GM12874 (cell line): ENCODE measurements at regions not wholly inside any gene's neighbourhood (a gene's known extent, or its start where the extent isn't known, plus 50 kb on each side); places are given as distances from the start of the nearest gene placed in this dataset.

Experiments used
- CTCF ChIP-seq: IDR thresholded peaks from 2 replicates; pipeline ENCODE4 v1.5.1; 2011; ENCODE audit warnings: low read depth, mild to moderate bottlenecking, control low read depth, low read length, moderate library complexity; ENCODE audit not compliant: insufficient read depth

DNA sequence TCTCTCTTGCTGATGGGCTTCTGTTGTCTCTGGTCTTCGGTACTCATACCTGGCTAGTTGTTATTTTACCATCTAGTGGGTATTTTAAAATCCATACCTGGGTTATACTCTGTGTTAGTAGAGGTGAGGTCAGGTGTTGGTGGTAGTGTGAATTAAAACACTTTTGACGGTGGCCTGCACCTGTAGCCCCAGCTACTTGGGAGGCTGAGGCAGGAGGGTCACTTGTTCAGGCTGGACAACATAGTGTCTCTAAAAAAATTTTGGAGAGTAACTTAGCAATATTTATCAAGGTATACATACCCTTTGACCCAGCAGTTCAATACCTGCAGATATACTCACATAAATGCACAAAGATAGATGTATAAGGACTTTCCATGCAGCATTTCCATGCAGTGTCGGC, 55.4 kb downstream of the GSX1 start:
- no peak for TF ChIP-seq CTCF

DNA sequence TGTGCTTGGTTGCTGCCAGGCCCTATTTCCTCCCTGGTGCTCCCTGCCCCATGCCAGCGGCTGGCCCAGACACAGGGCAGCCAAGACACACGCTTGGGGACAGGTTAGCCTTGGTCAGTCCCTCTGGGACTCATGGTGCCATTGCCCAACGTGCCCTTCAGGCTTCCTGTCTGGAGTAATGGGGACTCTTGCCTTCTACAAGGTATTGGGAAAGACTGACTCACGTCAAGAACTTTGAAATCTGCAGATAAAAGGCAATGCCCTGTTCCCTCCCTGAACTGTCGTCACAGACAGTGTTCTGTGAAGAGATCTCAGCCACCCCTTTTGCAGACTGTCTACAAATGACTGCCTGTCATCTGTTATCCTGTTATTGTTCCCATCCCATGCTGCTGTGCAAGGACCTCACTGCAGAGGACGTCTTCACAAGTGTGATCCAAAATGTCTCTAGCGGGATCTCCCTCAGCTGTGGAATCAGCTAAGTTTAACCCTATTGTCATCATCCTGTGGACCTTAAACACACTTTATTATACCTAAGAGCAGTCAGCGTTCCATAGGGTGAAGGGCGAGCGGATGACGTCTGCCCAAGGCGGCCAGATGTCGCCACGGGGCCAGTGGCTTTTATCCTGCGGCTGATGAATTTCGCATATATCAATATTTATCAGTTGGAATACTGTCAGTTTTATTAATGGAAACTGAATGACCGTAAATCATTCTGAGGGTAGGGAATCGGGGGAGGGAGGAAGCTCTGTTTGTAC, 59.0 kb downstream of the GSX1 start:
- TF ChIP-seq CTCF = no peak

DNA sequence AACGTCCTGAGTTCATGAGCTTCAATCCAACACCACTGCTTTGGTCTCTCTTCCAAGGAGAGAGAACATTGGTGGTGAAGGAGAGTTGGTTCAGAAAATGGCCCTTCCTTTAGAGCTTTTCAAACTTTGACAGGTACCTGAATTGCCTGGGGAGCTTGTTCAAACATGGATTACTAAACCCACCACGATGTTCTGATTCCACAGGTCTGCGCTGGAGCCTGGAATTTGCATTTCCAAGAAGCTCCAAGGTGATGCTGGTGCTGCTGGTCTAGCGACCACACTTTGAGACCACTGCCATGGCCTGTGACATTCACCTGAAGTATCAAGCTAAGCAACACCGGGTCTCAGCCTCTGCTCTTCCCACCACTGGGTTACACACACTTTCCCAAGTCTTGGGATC, 60.2 kb downstream of the GSX1 start:
- no peak for TF ChIP-seq CTCF

DNA sequence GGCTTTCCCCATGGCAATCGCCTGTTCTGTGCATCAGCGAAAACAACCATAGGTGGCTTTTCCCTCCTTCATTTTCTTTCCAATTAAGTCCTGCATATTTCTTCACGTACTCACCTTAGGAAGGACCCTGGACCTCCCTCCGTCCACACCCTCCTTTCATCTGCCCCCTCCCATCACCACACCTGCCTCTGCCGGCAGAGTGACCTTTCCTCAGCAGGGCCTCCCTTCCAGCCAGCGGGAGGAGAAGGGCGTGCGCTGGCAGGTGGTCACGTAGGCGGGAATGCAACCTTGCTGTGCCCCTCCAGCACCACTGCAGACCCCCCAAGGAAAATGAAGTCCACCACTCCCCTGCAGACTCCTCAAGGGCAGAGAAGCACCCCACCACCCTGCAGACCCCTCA, 61.1 kb downstream of the GSX1 start:
- no peak for TF ChIP-seq CTCF

DNA sequence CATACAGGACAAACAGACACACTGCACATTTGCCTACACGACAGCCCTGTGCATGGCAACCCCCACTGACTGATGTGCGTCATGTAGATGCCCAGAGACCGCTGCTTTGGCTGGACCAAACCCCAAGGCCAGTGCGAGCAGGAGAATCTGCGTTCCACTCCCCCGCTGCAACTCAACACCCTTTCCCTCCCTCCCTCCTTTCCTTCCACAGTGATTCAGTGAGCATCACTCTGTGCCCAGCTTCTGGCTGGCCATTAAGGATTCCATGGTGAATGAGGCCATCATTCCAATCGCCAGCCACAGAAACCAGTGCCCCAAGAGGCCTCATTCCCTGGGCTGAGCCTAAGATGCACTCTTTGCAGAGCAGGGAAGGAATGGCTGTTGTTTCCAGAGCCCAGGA, 61.6 kb downstream of the GSX1 start:
- no peak for TF ChIP-seq CTCF

- no peak for TF ChIP-seq CTCF
Measured at GRCh38 chr13:27854606-27855005, 62.3 kb downstream of the GSX1 start.

GRCh38 chr13:27855381-27855780, 63.1 kb downstream of the GSX1 start:
- TF ChIP-seq CTCF = no peak
